Dermis microvascular lymphatic vessel endothelial cell (primary cell): ENCODE measurements at regions not wholly inside any gene's neighbourhood (a gene's known extent, or its start where the extent isn't known, plus 50 kb on each side); places are given as distances from the start of the nearest gene placed in this dataset.
A peak's percentile ranks its signal among the peaks of the same experiment; 100 is the strongest.

Experiments
- DNase-seq, 2 donors: peaks; one replicate each; pipeline versions ENCODE4 v3.0.0 to v3.0.0-alpha.2; 2010; ENCODE audit warnings: low read depth in 2 of 2

GRCh38 chr2:71277536-71278103 is 50.7 kb upstream of the PAIP2B start:
- DNase-seq: peak; percentile 16 to 48

- no peak for DNase-seq
Observed at GRCh38 chr2:71277147-71277475, 50.2 kb upstream of the PAIP2B start.

GRCh38 chr2:71276311-71277146 is 49.6 kb upstream of the PAIP2B start:
- peak; percentile 41 to 89 for DNase-seq
